Stimulated activated naive CD4-positive, alpha-beta T cell treated with Interleukin-2 at 50 U/mL for 16 hours (primary cell): ENCODE measurements at regions not wholly inside any gene's neighbourhood (a gene's known extent, or its start where the extent isn't known, plus 50 kb on each side); places are given as distances from the start of the nearest gene placed in this dataset.

Source experiments
- DNase-seq: peaks from one replicate; lab custom pipeline; 2025; lab: John Stamatoyannopoulos, UW

- DNase-seq = no peak
These were observed 302.4 kb upstream of the TNRC6C start for GRCh38 chr17:77656054-77656453.

GRCh38 chr17:77657839-77658238 is 300.7 kb upstream of the TNRC6C start:
- DNase-seq = no peak

- DNase-seq = no peak
These were observed 298.0 kb upstream of the TNRC6C start for GRCh38 chr17:77660524-77660923.

GRCh38 chr17:77662833-77663232 is 295.7 kb upstream of the TNRC6C start:
- DNase-seq = no peak

- DNase-seq = no peak
These were observed 294.3 kb upstream of the TNRC6C start for GRCh38 chr17:77664097-77664729.

- no peak for DNase-seq
These were observed 292.7 kb upstream of the TNRC6C start for GRCh38 chr17:77665833-77666232.

- no peak for DNase-seq
These were observed 292.0 kb upstream of the TNRC6C start for GRCh38 chr17:77666462-77666861.

- peak; percentile 45 for DNase-seq
These were observed 291.6 kb upstream of the TNRC6C start for GRCh38 chr17:77666881-77667395.

- DNase-seq = no peak
These were observed 291.0 kb upstream of the TNRC6C start for GRCh38 chr17:77667478-77667877.

GRCh38 chr17:77668518-77668917 is 290.0 kb upstream of the TNRC6C start:
- DNase-seq = no peak

GRCh38 chr17:77670173-77670572 is 288.3 kb upstream of the TNRC6C start:
- DNase-seq = no peak

GRCh38 chr17:77674358-77674757 is 284.1 kb upstream of the TNRC6C start:
- no peak for DNase-seq

GRCh38 chr17:77675411-77675810 is 283.1 kb upstream of the TNRC6C start:
- DNase-seq = no peak

- no peak for DNase-seq
These were observed 282.7 kb upstream of the TNRC6C start for GRCh38 chr17:77675816-77676215.

GRCh38 chr17:77676237-77676661 is 282.3 kb upstream of the TNRC6C start:
- no peak for DNase-seq

- DNase-seq = no peak
These were observed 281.3 kb upstream of the TNRC6C start for GRCh38 chr17:77677211-77677610.

GRCh38 chr17:77677630-77678029 is 280.9 kb upstream of the TNRC6C start:
- no peak for DNase-seq

- DNase-seq = no peak
These were observed 278.9 kb upstream of the TNRC6C start for GRCh38 chr17:77679589-77679988.

GRCh38 chr17:77681861-77682260 is 276.6 kb upstream of the TNRC6C start:
- no peak for DNase-seq

- DNase-seq = no peak
These were observed 273.4 kb upstream of the TNRC6C start for GRCh38 chr17:77684803-77685798.

- DNase-seq = no peak
These were observed 272.5 kb upstream of the TNRC6C start for GRCh38 chr17:77685881-77686486.

- DNase-seq = no peak
These were observed 271.6 kb upstream of the TNRC6C start for GRCh38 chr17:77686903-77687302.

- DNase-seq = no peak
These were observed 271.1 kb upstream of the TNRC6C start for GRCh38 chr17:77687417-77687816.
